HG02678 (cell line): ENCODE measurements at regions not wholly inside any gene's neighbourhood (a gene's known extent, or its start where the extent isn't known, plus 50 kb on each side); places are given as distances from the start of the nearest gene placed in this dataset.
"Not testable (repeated sequence)": the region's sequence is repeated elsewhere in the genome, so short reads cannot be mapped to it uniquely, and the experiment has no call there.

Experiments used
- ATAC-seq: cut with Tn5 transposase; IDR thresholded peaks from one replicate; pipeline ENCODE4 v1.9.1; 2021; ENCODE audit warnings: mild to moderate bottlenecking, moderate library complexity; ENCODE audit not compliant: unreplicated experiment

- no peak for ATAC-seq
Measured at GRCh38 chr12:4158306-4158705, 115.3 kb upstream of the CCND2 start.

GRCh38 chr12:4157122-4157521 is 116.4 kb upstream of the CCND2 start:
- ATAC-seq: no peak

GRCh38 chr12:4156317-4156716 is 117.2 kb upstream of the CCND2 start:
- ATAC-seq: no peak

- no peak for ATAC-seq
Measured at GRCh38 chr12:4154672-4155225, 118.8 kb upstream of the CCND2 start.

GRCh38 chr12:4153343-4153892 is 120.1 kb upstream of the CCND2 start:
- peak; percentile 78 for ATAC-seq

- no peak for ATAC-seq
Measured at GRCh38 chr12:4152145-4152795, 121.3 kb upstream of the CCND2 start.

- ATAC-seq: no peak
Measured at GRCh38 chr12:4151362-4152121, 122.0 kb upstream of the CCND2 start.

GRCh38 chr12:4150355-4150754 is 123.2 kb upstream of the CCND2 start:
- not testable (repeated sequence) for ATAC-seq

- ATAC-seq: peak; percentile 68
Measured at GRCh38 chr12:4148418-4149056, 125.0 kb upstream of the CCND2 start.

GRCh38 chr12:4147031-4147481 is 126.5 kb upstream of the CCND2 start:
- ATAC-seq: no peak

- ATAC-seq: peak; percentile 24
Measured at GRCh38 chr12:4145990-4146859, 127.3 kb upstream of the CCND2 start.

GRCh38 chr12:4144676-4145075 is 128.9 kb upstream of the CCND2 start:
- ATAC-seq: no peak

- no peak for ATAC-seq
Measured at GRCh38 chr12:4143896-4144295, 129.7 kb upstream of the CCND2 start.

- ATAC-seq: no peak
Measured at GRCh38 chr12:4141348-4142270, 132.0 kb upstream of the CCND2 start.

- no peak for ATAC-seq
Measured at GRCh38 chr12:4140581-4141301, 132.8 kb upstream of the CCND2 start.

- no peak for ATAC-seq
Measured at GRCh38 chr12:4139191-4139590, 134.4 kb upstream of the CCND2 start.

GRCh38 chr12:4138532-4138931 is 135.0 kb upstream of the CCND2 start:
- not testable (repeated sequence) for ATAC-seq

GRCh38 chr12:4138051-4138450 is 135.5 kb upstream of the CCND2 start:
- no peak for ATAC-seq

GRCh38 chr12:4137441-4137840 is 136.1 kb upstream of the CCND2 start:
- ATAC-seq: no peak
